Type B pancreatic cell (in vitro differentiated cells): ENCODE measurements at regions not wholly inside any gene's neighbourhood (a gene's known extent, or its start where the extent isn't known, plus 50 kb on each side); places are given as distances from the start of the nearest gene placed in this dataset.

Source experiments
- DNase-seq: peaks from one replicate; pipeline ENCODE4 v3.0.0; 2021; ENCODE audit warnings: mixed read lengths; ENCODE audit not compliant: unreplicated experiment; ENCODE audit errors: extremely low spot score
- H3K27ac Mint-ChIP-seq: 2 replicates; pipeline ENCODE4 v1.8.0; 2021; ENCODE audit warnings: mild to moderate bottlenecking, mixed read lengths
- H3K27me3 Mint-ChIP-seq: 2 replicates; pipeline ENCODE4 v1.8.0; 2021; ENCODE audit warnings: mixed read lengths
- H3K36me3 Mint-ChIP-seq: 2 replicates; pipeline ENCODE4 v1.8.0; 2021; ENCODE audit warnings: mixed read lengths
- H3K4me1 Mint-ChIP-seq: one replicate; pipeline ENCODE4 v1.8.0; 2021; ENCODE audit warnings: mixed read lengths; ENCODE audit not compliant: unreplicated experiment
- H3K4me3 Mint-ChIP-seq: 2 replicates; pipeline ENCODE4 v1.8.0; 2021; ENCODE audit warnings: mild to moderate bottlenecking, mixed read lengths
- H3K9me3 Mint-ChIP-seq: 2 replicates; pipeline ENCODE4 v1.8.0; 2021; ENCODE audit warnings: mixed read lengths
- CTCF ChIP-seq: fragments of 200-600 bp; sonication (generic); conservative IDR thresholded peaks from 2 replicates; pipeline ENCODE4 v1.5.0; 2021; ENCODE audit warnings: antibody characterized with exemption, mild to moderate bottlenecking

- no peaks in the 10 kb centered on the region for H3K36me3 Mint-ChIP-seq
- H3K27ac Mint-ChIP-seq, result no peak overlapping the region
- no peak overlapping the region for H3K4me3 Mint-ChIP-seq
- no peaks in the 10 kb centered on the region for H3K27me3 Mint-ChIP-seq
- H3K4me1 Mint-ChIP-seq, result no peaks in the 10 kb centered on the region
- no peaks in the 10 kb centered on the region for H3K9me3 Mint-ChIP-seq
- no peak for DNase-seq
- TF ChIP-seq CTCF, result no peak
Observed at GRCh38 chr5:90307782-90308181, 101.8 kb downstream of the CETN3 start.

- Mint-ChIP-seq H3K9me3 (no peaks in the 10 kb centered on the region), H3K4me1 (no peaks in the 10 kb centered on the region), H3K4me3 (no peak overlapping the region), H3K27ac (no peak overlapping the region), H3K36me3 (no peaks in the 10 kb centered on the region), H3K27me3 (no peaks in the 10 kb centered on the region)
- TF ChIP-seq CTCF, result no peak
- no peak for DNase-seq
Observed at GRCh38 chr5:90307322-90307721, 102.2 kb downstream of the CETN3 start.

- H3K9me3 Mint-ChIP-seq, result peaks cover 3% of the 10 kb centered on the region
Observed at GRCh38 chr5:90306613-90307012, 102.9 kb downstream of the CETN3 start.

GRCh38 chr5:90305041-90305720, 104.4 kb downstream of the CETN3 start:
- Mint-ChIP-seq H3K27me3 (no peaks in the 10 kb centered on the region), H3K4me3 (no peak overlapping the region), H3K36me3 (no peaks in the 10 kb centered on the region), H3K4me1 (no peaks in the 10 kb centered on the region), H3K27ac (no peak overlapping the region), H3K9me3 (peaks cover 3% of the 10 kb centered on the region)
- DNase-seq, result no peak
- TF ChIP-seq CTCF, result no peak

More at GRCh38 chr5:90306613-90307012, 102.9 kb downstream of the CETN3 start:
- Mint-ChIP-seq H3K27me3 (no peaks in the 10 kb centered on the region), H3K4me3 (no peak overlapping the region), H3K36me3 (no peaks in the 10 kb centered on the region), H3K27ac (no peak overlapping the region), H3K4me1 (no peaks in the 10 kb centered on the region)
- TF ChIP-seq CTCF, result no peak
- no peak for DNase-seq

- Mint-ChIP-seq H3K27ac (no peak overlapping the region), H3K36me3 (no peaks in the 10 kb centered on the region), H3K9me3 (peaks cover 3% of the 10 kb centered on the region), H3K4me3 (no peak overlapping the region), H3K4me1 (peaks cover 12% of the 10 kb centered on the region), H3K27me3 (no peaks in the 10 kb centered on the region)
- no peak for TF ChIP-seq CTCF
- DNase-seq, result no peak
Observed at GRCh38 chr5:90301248-90301647, 108.3 kb downstream of the CETN3 start.
